Stimulated activated memory B cell treated with anti-CD40 and anti-IgM and Interleukin-4, amounts not matched to agents 10 μg/mL and 1 μg/mL and 100 μg/mL, for 72 hours (primary cell): ENCODE measurements at regions not wholly inside any gene's neighbourhood (a gene's known extent, or its start where the extent isn't known, plus 50 kb on each side); places are given as distances from the start of the nearest gene placed in this dataset.

ENCODE experiments used
- ATAC-seq: fragments of 150-1000 bp; cut with Tn5 transposase; 2 replicates; pipeline ENCODE4 v1.10.0; 2021
- H3K27ac Mint-ChIP-seq: one replicate; pipeline ENCODE4 v1.8.0; 2022; ENCODE audit warnings: mild to moderate bottlenecking, mixed read lengths
- H3K27me3 Mint-ChIP-seq: one replicate; pipeline ENCODE4 v1.8.0; 2022; ENCODE audit warnings: mixed read lengths
- H3K36me3 Mint-ChIP-seq: one replicate; pipeline ENCODE4 v1.8.0; 2022; ENCODE audit warnings: mixed read lengths
- H3K4me1 Mint-ChIP-seq: one replicate; pipeline ENCODE4 v1.8.0; 2022; ENCODE audit warnings: mixed read lengths
- H3K4me3 Mint-ChIP-seq: one replicate; pipeline ENCODE4 v1.8.0; 2022; ENCODE audit warnings: mild to moderate bottlenecking, moderate library complexity, mixed read lengths
- H3K9me3 Mint-ChIP-seq: one replicate; pipeline ENCODE4 v1.8.0; 2022; ENCODE audit warnings: mixed read lengths

GRCh38 chrX:45743081-45743533, 542.4 kb upstream of the DIPK2B start:
- Mint-ChIP-seq H3K27ac (no peak overlapping the region), H3K4me3 (no peak overlapping the region)
- ATAC-seq: no peak

GRCh38 chrX:45740291-45740690, 539.6 kb upstream of the DIPK2B start:
- H3K27ac Mint-ChIP-seq: no peak overlapping the region
- ATAC-seq: no peak
- H3K9me3 Mint-ChIP-seq: no peaks in the 10 kb centered on the region
- H3K36me3 Mint-ChIP-seq: peaks cover under 1% of the 10 kb centered on the region
- H3K4me3 Mint-ChIP-seq: no peak overlapping the region
- H3K4me1 Mint-ChIP-seq: no peaks in the 10 kb centered on the region
- no peaks in the 10 kb centered on the region for H3K27me3 Mint-ChIP-seq

More at GRCh38 chrX:45743081-45743533, 542.4 kb upstream of the DIPK2B start:
- Mint-ChIP-seq H3K36me3 (peaks cover 11% of the 10 kb centered on the region), H3K4me1 (peaks cover under 1% of the 10 kb centered on the region), H3K27me3 (no peaks in the 10 kb centered on the region), H3K9me3 (no peaks in the 10 kb centered on the region)

- H3K27ac Mint-ChIP-seq: no peak overlapping the region
- H3K4me1 Mint-ChIP-seq: no peaks in the 10 kb centered on the region
- no peaks in the 10 kb centered on the region for H3K36me3 Mint-ChIP-seq
- H3K9me3 Mint-ChIP-seq: peaks cover 3% of the 10 kb centered on the region
- no peak for ATAC-seq
- H3K27me3 Mint-ChIP-seq: no peaks in the 10 kb centered on the region
- no peak overlapping the region for H3K4me3 Mint-ChIP-seq
Measured at GRCh38 chrX:45735571-45735970, 534.9 kb upstream of the DIPK2B start.

GRCh38 chrX:45731448-45731847, 530.8 kb upstream of the DIPK2B start:
- ATAC-seq: no peak
- no peak overlapping the region for H3K4me3 Mint-ChIP-seq
- H3K27me3 Mint-ChIP-seq: no peaks in the 10 kb centered on the region
- no peak overlapping the region for H3K27ac Mint-ChIP-seq
- no peaks in the 10 kb centered on the region for H3K36me3 Mint-ChIP-seq
- no peaks in the 10 kb centered on the region for H3K4me1 Mint-ChIP-seq
- H3K9me3 Mint-ChIP-seq: peaks cover 3% of the 10 kb centered on the region

GRCh38 chrX:45727761-45728160, 527.1 kb upstream of the DIPK2B start:
- ATAC-seq: no peak
- H3K27ac Mint-ChIP-seq: no peak overlapping the region
- H3K36me3 Mint-ChIP-seq: no peaks in the 10 kb centered on the region
- no peaks in the 10 kb centered on the region for H3K4me1 Mint-ChIP-seq
- H3K9me3 Mint-ChIP-seq: no peaks in the 10 kb centered on the region
- no peak overlapping the region for H3K4me3 Mint-ChIP-seq
- no peaks in the 10 kb centered on the region for H3K27me3 Mint-ChIP-seq

GRCh38 chrX:45722471-45722870, 521.8 kb upstream of the DIPK2B start:
- no peaks in the 10 kb centered on the region for H3K4me1 Mint-ChIP-seq
- H3K27ac Mint-ChIP-seq: no peak overlapping the region
- no peak overlapping the region for H3K4me3 Mint-ChIP-seq
- no peaks in the 10 kb centered on the region for H3K27me3 Mint-ChIP-seq
- no peaks in the 10 kb centered on the region for H3K36me3 Mint-ChIP-seq
- H3K9me3 Mint-ChIP-seq: no peaks in the 10 kb centered on the region
- no peak for ATAC-seq

- Mint-ChIP-seq H3K4me1 (peaks cover 15% of the 10 kb centered on the region), H3K27me3 (no peaks in the 10 kb centered on the region), H3K27ac (no peak overlapping the region), H3K36me3 (no peaks in the 10 kb centered on the region), H3K4me3 (no peak overlapping the region), H3K9me3 (no peaks in the 10 kb centered on the region)
- ATAC-seq: no peak
Measured at GRCh38 chrX:45719751-45720501, 519.2 kb upstream of the DIPK2B start.

GRCh38 chrX:45718676-45719075, 518.0 kb upstream of the DIPK2B start:
- no peak overlapping the region for H3K27ac Mint-ChIP-seq
- ATAC-seq: no peak
- no peaks in the 10 kb centered on the region for H3K36me3 Mint-ChIP-seq
- H3K4me1 Mint-ChIP-seq: peaks cover 19% of the 10 kb centered on the region
- H3K9me3 Mint-ChIP-seq: no peaks in the 10 kb centered on the region
- H3K27me3 Mint-ChIP-seq: no peaks in the 10 kb centered on the region
- no peak overlapping the region for H3K4me3 Mint-ChIP-seq

- peaks cover 20% of the 10 kb centered on the region for H3K4me1 Mint-ChIP-seq
- H3K9me3 Mint-ChIP-seq: no peaks in the 10 kb centered on the region
- H3K36me3 Mint-ChIP-seq: no peaks in the 10 kb centered on the region
- no peak overlapping the region for H3K4me3 Mint-ChIP-seq
- H3K27me3 Mint-ChIP-seq: no peaks in the 10 kb centered on the region
- no peak for ATAC-seq
- H3K27ac Mint-ChIP-seq: no peak overlapping the region
Measured at GRCh38 chrX:45716750-45717149, 516.1 kb upstream of the DIPK2B start.

GRCh38 chrX:45715748-45716147, 515.1 kb upstream of the DIPK2B start:
- no peak overlapping the region for H3K27ac Mint-ChIP-seq
- H3K4me1 Mint-ChIP-seq: peaks cover 30% of the 10 kb centered on the region
- no peaks in the 10 kb centered on the region for H3K9me3 Mint-ChIP-seq
- H3K27me3 Mint-ChIP-seq: no peaks in the 10 kb centered on the region
- ATAC-seq: no peak
- no peaks in the 10 kb centered on the region for H3K36me3 Mint-ChIP-seq
- H3K4me3 Mint-ChIP-seq: no peak overlapping the region

GRCh38 chrX:45714866-45715265, 514.2 kb upstream of the DIPK2B start:
- H3K36me3 Mint-ChIP-seq: no peaks in the 10 kb centered on the region
- peak; percentile 61 for ATAC-seq
- no peaks in the 10 kb centered on the region for H3K27me3 Mint-ChIP-seq
- H3K9me3 Mint-ChIP-seq: no peaks in the 10 kb centered on the region
- no peak overlapping the region for H3K27ac Mint-ChIP-seq
- peaks cover 39% of the 10 kb centered on the region for H3K4me1 Mint-ChIP-seq
- H3K4me3 Mint-ChIP-seq: no peak overlapping the region

GRCh38 chrX:45712067-45712466, 511.4 kb upstream of the DIPK2B start:
- Mint-ChIP-seq H3K27me3 (no peaks in the 10 kb centered on the region), H3K36me3 (no peaks in the 10 kb centered on the region), H3K4me3 (no peak overlapping the region), H3K9me3 (no peaks in the 10 kb centered on the region), H3K27ac (no peak overlapping the region), H3K4me1 (peaks cover 44% of the 10 kb centered on the region)
- no peak for ATAC-seq

GRCh38 chrX:45711231-45711630, 510.6 kb upstream of the DIPK2B start:
- Mint-ChIP-seq H3K9me3 (no peaks in the 10 kb centered on the region), H3K36me3 (no peaks in the 10 kb centered on the region), H3K4me1 (peaks cover 41% of the 10 kb centered on the region), H3K27me3 (no peaks in the 10 kb centered on the region), H3K4me3 (peak overlapping the region; percentile 38), H3K27ac (peak overlapping the region; percentile 78)
- no peak for ATAC-seq

- Mint-ChIP-seq H3K27me3 (no peaks in the 10 kb centered on the region), H3K4me3 (no peak overlapping the region), H3K36me3 (no peaks in the 10 kb centered on the region), H3K9me3 (no peaks in the 10 kb centered on the region), H3K4me1 (peaks cover 31% of the 10 kb centered on the region), H3K27ac (peak overlapping the region; percentile 78)
- peak; percentile 93 for ATAC-seq
Measured at GRCh38 chrX:45710081-45710801, 509.6 kb upstream of the DIPK2B start.

- ATAC-seq: no peak
- H3K27me3 Mint-ChIP-seq: no peaks in the 10 kb centered on the region
- peaks cover 24% of the 10 kb centered on the region for H3K4me1 Mint-ChIP-seq
- no peak overlapping the region for H3K27ac Mint-ChIP-seq
- no peaks in the 10 kb centered on the region for H3K9me3 Mint-ChIP-seq
- H3K36me3 Mint-ChIP-seq: no peaks in the 10 kb centered on the region
- no peak overlapping the region for H3K4me3 Mint-ChIP-seq
Measured at GRCh38 chrX:45709381-45709780, 508.7 kb upstream of the DIPK2B start.

GRCh38 chrX:45699158-45699557, 498.5 kb upstream of the DIPK2B start:
- no peak overlapping the region for H3K4me3 Mint-ChIP-seq
- H3K9me3 Mint-ChIP-seq: no peaks in the 10 kb centered on the region
- no peak overlapping the region for H3K27ac Mint-ChIP-seq
- ATAC-seq: no peak
- H3K4me1 Mint-ChIP-seq: no peaks in the 10 kb centered on the region
- no peaks in the 10 kb centered on the region for H3K27me3 Mint-ChIP-seq
- H3K36me3 Mint-ChIP-seq: no peaks in the 10 kb centered on the region
